HG03108 (cell line): ENCODE measurements at regions not wholly inside any gene's neighbourhood (a gene's known extent, or its start where the extent isn't known, plus 50 kb on each side); places are given as distances from the start of the nearest gene placed in this dataset.
"Not testable (repeated sequence)": the region's sequence is repeated elsewhere in the genome, so short reads cannot be mapped to it uniquely, and the experiment has no call there.

Experiments used
- ATAC-seq: cut with Tn5 transposase; IDR thresholded peaks from one replicate; pipeline ENCODE4 v1.9.1; 2021; ENCODE audit warnings: moderate library complexity; ENCODE audit not compliant: unreplicated experiment

GRCh38 chr15:81729340-81729739 is 316.5 kb downstream of the MEX3B start:
- no peak for ATAC-seq

GRCh38 chr15:81728726-81729125 is 317.1 kb downstream of the MEX3B start:
- ATAC-seq = no peak

GRCh38 chr15:81725590-81725989 is 320.2 kb downstream of the MEX3B start:
- no peak for ATAC-seq

GRCh38 chr15:81724536-81724935 is 321.3 kb downstream of the MEX3B start:
- ATAC-seq = no peak

- ATAC-seq = no peak
Measured at GRCh38 chr15:81723701-81724100, 322.1 kb downstream of the MEX3B start.

- no peak for ATAC-seq
Measured at GRCh38 chr15:81723113-81723651, 322.6 kb downstream of the MEX3B start.

- not testable (repeated sequence) for ATAC-seq
Measured at GRCh38 chr15:81716468-81716867, 329.4 kb downstream of the MEX3B start.

GRCh38 chr15:81710328-81710727 is 335.5 kb downstream of the MEX3B start:
- no peak for ATAC-seq

- ATAC-seq = not testable (repeated sequence)
Measured at GRCh38 chr15:81706816-81707346, 332.9 kb upstream of the TMC3 start.

GRCh38 chr15:81705727-81706126 is 331.7 kb upstream of the TMC3 start:
- not testable (repeated sequence) for ATAC-seq

GRCh38 chr15:81686021-81686420 is 312.0 kb upstream of the TMC3 start:
- no peak for ATAC-seq

GRCh38 chr15:81685237-81685636 is 311.2 kb upstream of the TMC3 start:
- ATAC-seq = no peak

GRCh38 chr15:81680829-81681228 is 306.8 kb upstream of the TMC3 start:
- no peak for ATAC-seq

- no peak for ATAC-seq
Measured at GRCh38 chr15:81666839-81667238, 292.8 kb upstream of the TMC3 start.

GRCh38 chr15:81660976-81661375 is 287.0 kb upstream of the TMC3 start:
- ATAC-seq = no peak

GRCh38 chr15:81653259-81653658 is 279.2 kb upstream of the TMC3 start:
- ATAC-seq = no peak

- ATAC-seq = no peak
Measured at GRCh38 chr15:81645470-81645869, 271.5 kb upstream of the TMC3 start.

- ATAC-seq = no peak
Measured at GRCh38 chr15:81643771-81644170, 269.8 kb upstream of the TMC3 start.

GRCh38 chr15:81642451-81642990 is 268.5 kb upstream of the TMC3 start:
- ATAC-seq = no peak

GRCh38 chr15:81636064-81636463 is 262.1 kb upstream of the TMC3 start:
- not testable (repeated sequence) for ATAC-seq

GRCh38 chr15:81633889-81634288 is 259.9 kb upstream of the TMC3 start:
- ATAC-seq = no peak

GRCh38 chr15:81625896-81626295 is 251.9 kb upstream of the TMC3 start:
- ATAC-seq = no peak

GRCh38 chr15:81619002-81619401 is 245.0 kb upstream of the TMC3 start:
- ATAC-seq = no peak
